HT-29 (cell line): ENCODE measurements at regions not wholly inside any gene's neighbourhood (a gene's known extent, or its start where the extent isn't known, plus 50 kb on each side); places are given as distances from the start of the nearest gene placed in this dataset.
A peak's percentile ranks its signal among the peaks of the same experiment; 100 is the strongest.
"Not testable (repeated sequence)": the region's sequence is repeated elsewhere in the genome, so short reads cannot be mapped to it uniquely, and the experiment has no call there.

Experiments used
- DNase-seq: peaks from one replicate; pipeline ENCODE4 v3.0.0-alpha.2; 2015; ENCODE audit warnings: low spot score

DNA sequence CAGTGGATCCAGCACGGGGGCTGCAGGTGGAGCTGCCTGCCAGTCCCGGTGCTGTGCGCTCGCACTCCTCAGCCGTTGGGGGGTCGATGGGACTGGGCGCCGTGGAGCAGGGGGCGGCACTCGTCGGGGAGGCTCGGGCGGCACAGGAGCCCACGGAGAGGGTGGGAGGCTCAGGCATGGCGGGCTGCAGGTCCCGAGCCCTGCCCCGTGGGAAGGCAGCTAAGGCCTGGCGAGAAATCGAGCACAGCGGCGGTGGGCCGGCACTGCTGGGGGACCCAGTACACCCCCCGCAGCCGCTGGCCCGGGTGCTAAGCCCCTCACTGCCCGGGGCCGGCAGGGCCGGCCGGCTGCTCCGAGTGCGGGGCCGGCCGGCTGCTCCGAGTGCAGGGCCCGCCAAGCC lies 52.3 kb upstream of the MARK1 start:
- DNase-seq: not testable (repeated sequence)

GRCh38 chr1:220475141-220475540 lies 52.8 kb upstream of the MARK1 start:
- DNase-seq: not testable (repeated sequence)

DNA sequence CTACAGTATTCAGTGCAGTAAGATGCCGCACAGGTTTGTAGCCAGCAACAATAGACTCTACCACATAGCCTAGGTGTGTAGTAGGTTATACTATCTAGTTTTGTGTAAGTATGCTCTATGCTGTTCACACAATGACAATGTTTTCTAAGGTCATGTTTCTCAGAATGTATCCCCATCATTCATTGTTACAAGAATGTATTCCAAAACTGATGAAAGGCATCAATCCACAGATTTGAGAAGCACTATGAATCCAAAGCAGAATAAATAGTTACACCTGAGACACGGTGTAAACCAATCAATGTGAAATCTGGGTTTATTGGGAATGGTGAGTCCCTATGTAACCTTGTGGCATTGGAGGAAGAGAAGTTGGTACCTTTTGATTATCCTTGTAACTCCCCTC lies 54.5 kb upstream of the MARK1 start:
- no peak for DNase-seq

DNA sequence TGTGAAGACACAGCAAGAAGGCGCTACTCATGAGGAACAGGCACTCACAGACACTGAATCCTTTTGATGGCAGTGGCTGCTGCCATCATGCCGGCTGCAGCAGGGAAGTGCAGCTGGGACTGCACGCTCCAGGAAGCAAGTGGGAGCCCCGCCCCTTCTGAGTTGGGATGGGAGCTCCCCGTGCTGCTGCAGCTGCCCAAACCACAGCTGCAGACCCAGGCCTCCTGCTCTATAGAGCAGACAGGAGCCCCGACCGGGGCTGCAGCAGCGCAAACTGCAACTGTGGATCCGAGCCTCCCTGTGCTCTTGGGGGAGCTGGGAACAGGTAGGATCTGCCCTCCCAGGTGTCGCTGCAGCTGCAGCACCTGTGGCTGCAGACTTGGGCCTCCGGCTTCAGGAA lies 65.2 kb upstream of the MARK1 start:
- DNase-seq: peak; percentile 20

GRCh38 chr1:220458936-220459335 lies 69.0 kb upstream of the MARK1 start:
- DNase-seq: no peak

DNA sequence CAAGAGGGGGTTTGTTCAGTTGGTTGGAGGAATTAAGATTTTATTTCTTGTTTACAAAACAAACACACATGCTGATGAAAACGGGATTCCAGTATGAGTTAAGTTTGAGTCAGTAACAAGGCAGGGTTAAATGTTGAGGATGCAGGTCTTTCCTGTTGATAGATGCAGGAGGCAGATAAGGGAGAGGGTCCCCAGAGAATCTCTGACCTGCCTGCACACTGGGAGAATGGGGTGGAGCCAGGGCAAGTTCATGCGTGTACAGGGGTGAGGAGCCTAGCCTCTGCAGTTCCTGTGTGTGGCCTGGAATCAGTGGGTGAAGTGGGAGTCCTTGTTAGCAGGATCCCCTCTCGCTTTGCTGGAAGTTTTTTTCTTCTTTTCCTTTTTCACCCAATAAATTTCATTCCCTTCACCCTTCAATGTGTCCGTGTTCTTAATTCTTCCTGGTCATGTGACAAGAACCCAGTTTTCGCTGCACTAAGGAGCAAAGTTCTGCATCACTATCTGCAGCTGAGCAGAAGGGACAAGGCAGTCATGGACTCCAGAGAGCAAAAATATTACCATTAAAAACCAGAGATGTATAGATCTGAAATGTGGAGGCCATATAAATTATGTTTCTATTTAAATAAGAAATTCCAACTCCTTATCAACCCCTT lies 69.9 kb upstream of the MARK1 start:
- DNase-seq: no peak

DNA sequence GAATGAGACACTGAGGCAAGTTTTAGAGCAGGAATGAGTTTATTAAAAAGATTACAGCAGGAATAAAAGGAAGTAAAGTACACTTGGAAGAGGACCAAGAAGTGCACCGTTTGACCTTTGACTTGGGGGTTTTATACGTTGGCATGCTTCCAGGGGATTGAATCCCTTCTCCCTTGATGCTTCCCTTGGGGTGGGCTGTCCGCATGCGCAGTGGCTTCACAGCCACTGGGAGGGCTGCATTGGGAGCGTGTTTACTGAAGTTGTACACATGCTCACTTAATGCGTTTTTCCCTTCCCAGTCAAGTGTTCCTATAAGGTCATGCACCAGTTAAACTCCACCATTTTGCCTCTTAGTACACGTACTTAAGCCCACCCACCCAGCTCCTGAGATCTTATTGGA lies 72.4 kb upstream of the MARK1 start:
- DNase-seq: no peak

GRCh38 chr1:220454155-220454777 lies 73.7 kb upstream of the MARK1 start:
- no peak for DNase-seq

DNA sequence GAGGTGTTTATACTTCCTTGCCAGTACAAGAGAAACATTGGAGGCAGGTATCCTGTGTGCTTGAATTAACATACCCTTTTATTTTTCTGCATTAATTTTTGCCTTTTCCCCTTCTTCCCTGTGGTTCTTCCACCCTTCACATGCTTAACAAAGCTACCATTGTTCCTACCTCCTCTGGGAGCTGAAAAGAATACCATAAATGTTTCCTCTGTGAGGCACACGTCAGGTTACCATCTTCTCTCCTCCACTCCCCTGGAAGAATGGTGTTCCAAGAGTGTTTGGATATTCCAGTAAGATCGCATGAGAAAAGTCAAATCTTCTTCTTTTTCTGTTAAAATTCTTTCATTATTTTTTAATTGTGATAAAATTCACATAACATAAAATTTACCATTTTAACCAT lies 74.6 kb upstream of the MARK1 start:
- DNase-seq: no peak

DNA sequence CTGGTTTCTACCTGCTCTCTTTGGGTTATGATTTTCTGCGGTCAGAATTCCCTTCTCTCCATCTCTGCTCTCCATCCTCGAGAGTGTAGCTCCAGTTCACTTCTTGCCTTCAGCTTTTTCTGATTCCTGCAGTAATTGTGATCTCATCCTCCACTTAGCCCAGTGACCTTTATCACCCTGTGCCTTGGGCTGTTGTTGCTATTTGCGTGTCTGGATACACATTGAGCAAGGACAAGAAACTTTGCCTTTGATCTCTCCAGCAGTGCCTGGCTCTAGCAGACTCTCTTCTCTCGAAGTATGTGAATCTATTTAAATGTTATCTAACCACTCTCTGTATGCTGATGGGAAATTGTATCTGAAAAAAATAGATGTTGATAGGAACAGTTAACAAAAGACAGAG lies 76.4 kb upstream of the MARK1 start:
- no peak for DNase-seq

DNA sequence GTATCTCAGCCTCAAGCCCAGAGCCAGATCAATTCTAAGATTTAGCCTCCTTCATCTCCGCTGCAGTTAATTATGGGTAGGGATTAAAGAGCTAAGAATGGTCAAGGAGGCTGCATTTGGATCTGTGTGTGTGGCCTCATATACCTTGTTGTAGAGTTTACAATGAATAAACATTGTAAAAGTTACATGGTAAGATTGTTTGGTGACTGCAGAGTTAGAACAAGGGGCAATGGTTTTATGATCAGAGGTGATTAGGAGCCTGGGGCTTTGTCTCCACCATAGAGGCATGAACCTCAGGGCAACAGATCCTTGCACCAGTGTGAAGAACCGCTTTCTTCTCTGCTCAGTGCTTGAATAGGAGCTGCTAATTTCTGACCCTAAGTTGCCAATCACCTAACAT lies 77.0 kb upstream of the MARK1 start:
- no peak for DNase-seq

DNA sequence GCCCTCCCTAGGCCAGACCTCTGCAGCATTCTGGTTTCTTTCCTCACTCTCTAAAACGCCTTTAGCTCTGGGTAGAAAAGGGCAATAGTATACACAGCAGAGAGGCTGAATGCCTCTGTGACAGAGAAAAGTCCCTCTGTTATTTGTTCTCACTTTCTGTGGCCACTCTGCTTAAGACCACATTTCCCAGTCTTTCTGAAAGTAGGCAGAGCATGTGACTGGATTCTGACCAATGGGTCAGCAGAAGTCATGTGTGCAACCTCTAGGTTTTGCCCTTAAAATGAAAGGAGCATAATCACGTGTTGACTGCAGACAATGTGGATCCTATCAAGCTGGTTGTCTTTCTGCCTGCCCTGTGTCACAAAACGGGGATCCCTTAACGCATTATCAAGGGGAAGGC lies 79.7 kb upstream of the MARK1 start:
- DNase-seq: no peak

DNA sequence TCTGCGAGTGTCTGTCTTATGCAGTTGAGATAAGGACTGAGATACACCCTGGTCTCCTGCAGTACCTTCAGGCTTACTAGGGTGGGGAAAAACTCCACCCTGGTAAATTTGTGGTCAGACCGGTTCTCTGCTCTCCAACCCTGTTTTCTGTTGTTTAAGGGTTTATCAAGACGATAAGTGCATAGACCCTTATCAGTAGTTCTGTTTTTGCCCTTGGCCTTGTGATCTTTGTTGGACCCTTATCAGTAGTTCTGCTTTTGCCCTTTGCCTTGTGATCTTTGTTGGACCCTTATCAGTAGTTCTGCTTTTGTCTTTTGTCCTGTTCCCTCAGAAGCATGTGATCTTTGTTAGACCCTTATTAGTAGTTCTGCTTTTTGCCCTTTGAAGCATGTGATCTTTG lies 83.3 kb upstream of the MARK1 start:
- DNase-seq: peak; percentile 12

DNA sequence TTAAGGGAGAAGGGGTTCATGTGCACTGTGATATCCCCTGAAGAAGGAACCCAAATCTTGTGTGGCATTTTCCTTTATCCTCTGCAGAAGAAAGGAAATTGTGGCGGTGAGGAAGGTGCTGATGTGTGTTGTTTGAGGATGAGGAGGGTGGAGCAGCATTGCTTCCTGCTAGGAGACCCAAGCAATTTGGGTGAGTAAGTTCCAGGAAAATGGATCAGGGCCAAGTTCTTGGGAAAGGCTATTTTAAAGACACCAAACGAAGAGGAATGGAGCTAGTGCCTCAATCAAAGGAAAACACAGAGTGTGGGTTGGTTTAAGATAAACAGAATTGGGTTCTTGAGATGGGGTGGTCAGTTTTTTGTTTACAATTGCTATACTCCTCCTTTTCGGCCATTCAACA lies 86.7 kb upstream of the MARK1 start:
- peak; percentile 22 for DNase-seq

- no peak for DNase-seq
These were observed 89.2 kb upstream of the MARK1 start for GRCh38 chr1:220438741-220439140.

- DNase-seq: peak; percentile 32
These were observed 95.5 kb upstream of the MARK1 start for GRCh38 chr1:220432408-220432807.

GRCh38 chr1:220431554-220432239 lies 96.2 kb upstream of the MARK1 start:
- no peak for DNase-seq

GRCh38 chr1:220430586-220430985 lies 97.3 kb upstream of the MARK1 start:
- DNase-seq: no peak

DNA sequence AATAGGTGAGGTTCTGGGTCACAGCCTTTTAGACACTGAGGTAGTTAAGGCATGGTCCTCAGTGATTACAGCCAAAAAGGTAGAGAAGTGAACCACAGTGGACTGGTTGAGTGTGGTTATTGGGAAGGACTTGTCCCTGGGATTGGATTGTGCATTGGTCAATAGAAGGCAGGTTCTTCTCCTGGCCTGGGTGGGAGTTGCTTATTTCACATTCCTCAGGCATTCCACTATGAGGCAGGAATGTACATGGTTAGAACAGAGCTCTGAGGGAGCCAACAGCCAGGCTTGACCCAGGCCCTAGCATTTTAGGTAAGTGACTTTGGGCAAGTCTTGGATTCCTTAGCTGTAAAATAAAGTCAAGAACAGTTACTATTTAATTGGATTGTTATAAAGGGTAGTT lies 97.9 kb upstream of the MARK1 start:
- no peak for DNase-seq

DNA sequence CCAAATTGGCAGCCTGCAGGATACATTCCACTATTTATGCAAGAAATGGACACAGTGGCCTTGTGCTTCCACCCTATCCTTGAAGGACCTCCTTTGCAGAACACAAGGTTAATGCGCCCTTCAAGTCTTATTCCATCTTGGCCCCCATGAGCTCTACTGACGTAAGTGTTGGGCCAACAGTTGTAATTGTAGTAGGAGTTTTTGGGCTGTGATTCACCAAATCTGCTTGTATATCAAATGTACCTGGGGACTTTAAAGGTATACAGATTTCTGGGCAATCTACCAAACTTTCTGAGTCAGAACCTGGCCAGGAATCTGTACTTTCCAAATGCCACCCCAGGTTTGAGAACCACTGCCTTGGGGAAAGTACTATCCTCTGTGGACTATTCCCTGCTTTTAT lies 100.9 kb upstream of the MARK1 start:
- DNase-seq: no peak

DNA sequence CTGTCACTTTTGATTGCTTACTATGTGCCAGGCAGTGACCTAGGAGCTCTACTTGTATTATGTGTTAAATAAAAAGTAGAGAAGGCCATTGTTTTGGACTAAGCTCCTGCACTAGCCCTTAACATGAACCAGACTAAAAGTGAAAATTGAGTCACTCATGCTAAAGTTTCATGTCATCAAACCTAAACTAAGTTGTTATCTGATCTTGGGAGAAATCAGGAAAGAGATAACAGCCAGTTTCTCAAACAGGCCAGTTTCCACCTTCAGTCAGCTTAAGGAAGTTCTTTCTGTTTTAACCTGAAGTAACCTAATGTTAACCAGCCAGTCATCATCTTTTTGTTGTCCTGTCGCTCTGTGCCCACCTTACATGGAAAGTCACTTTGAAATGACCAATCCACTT lies 102.1 kb upstream of the MARK1 start:
- DNase-seq: no peak

GRCh38 chr1:220421508-220421907 lies 106.4 kb upstream of the MARK1 start:
- DNase-seq: no peak

GRCh38 chr1:220420726-220421125 lies 107.2 kb upstream of the MARK1 start:
- DNase-seq: no peak
